Heart right ventricle (tissue), 16 donors: ENCODE measurements at regions not wholly inside any gene's neighbourhood (a gene's known extent, or its start where the extent isn't known, plus 50 kb on each side); places are given as distances from the start of the nearest gene placed in this dataset.

Experiments used
- ATAC-seq, 8 donors: fragments of 200-7000 bp; cut with Tn5 transposase; one replicate each; pipeline ENCODE4 v1.9.1; 2020; ENCODE audit warnings: mild to moderate bottlenecking in 8 of 8, moderate library complexity in 8 of 8, moderate number of reproducible peaks in 1 of 8
- DNase-seq, 2 donors: peaks; one replicate each; pipeline ENCODE4 v3.0.0-alpha.2; 2020
- H3K27ac ChIP-seq, 10 donors: fragments of 200-600 bp; sonication (generic) in 2 of 10; one replicate each; pipeline versions ENCODE4 v1.5.0 to v1.8.0; 2020 to 2022; ENCODE audit warnings: mild to moderate bottlenecking in 3 of 10
- H3K27me3 ChIP-seq, 7 donors: fragments of 200-600 bp; one replicate each; pipeline ENCODE4 v1.8.0; 2021 to 2022; ENCODE audit warnings: mild to moderate bottlenecking in 2 of 7
- H3K36me3 ChIP-seq, 9 donors: fragments of 200-600 bp; sonication (generic) in 1 of 9; one replicate each; pipeline versions ENCODE4 v1.5.0 to v1.8.0; 2020 to 2022; ENCODE audit warnings: mild to moderate bottlenecking in 2 of 9
- H3K4me1 ChIP-seq, 9 donors: fragments of 200-600 bp; sonication (generic) in 1 of 9; one replicate each; pipeline versions ENCODE4 v1.5.0 to v1.8.0; 2020 to 2022; ENCODE audit warnings: mild to moderate bottlenecking in 4 of 9
- H3K4me3 ChIP-seq, 10 donors: fragments of 200-600 bp; sonication (generic) in 2 of 10; one replicate each; pipeline versions ENCODE4 v1.5.0 to v1.8.0; 2020 to 2022; ENCODE audit warnings: mild to moderate bottlenecking in 7 of 10, moderate library complexity in 2 of 10
- H3K9me3 ChIP-seq, 11 donors: fragments of 200-600 bp in 10 of 11; sonication (generic) in 2 of 11; one replicate each; pipeline versions ENCODE4 v1.5.0 to v1.8.0; 2013 to 2022; ENCODE audit warnings: mild to moderate bottlenecking in 2 of 11, control low read depth in 1 of 11, moderate library complexity in 1 of 11
- CTCF ChIP-seq, 9 donors: fragments of 200-600 bp; sonication (generic) in 2 of 9; IDR thresholded peaks; one replicate each; pipeline versions ENCODE4 v1.5.0 to v1.8.0; 2021 to 2022; ENCODE audit warnings: antibody characterized with exemption in 9 of 9, mild to moderate bottlenecking in 5 of 9, moderate library complexity in 1 of 9
- WGBS, 2 donors: extraction: QIAGEN DNeasy Blood & Tissue Kit; methylation state at CpG; one replicate each; pipeline ENCODE4 v1.1.7; 2013; ENCODE audit warnings: inconsistent platforms in 1 of 2; 5-methylcytosine and 5-hydroxymethylcytosine counted together
- intact Hi-C, 10 donors: fragments of 100-400 bp; cut with DNase I; formaldehyde crosslinking; loops; one replicate each; pipeline versions ENCODE4 v1.11.1 to v1.14.2; 2022
- donor health status: Arrhythmogenic right ventricular cardiomyopathy.
- donor health status: ischemic (EF 13 %, LVEDD 7.1; RV severe dilation, severe dysfunction).
- donor health status: healthy with polysubstance abuse.
- donor health status: DM: no; HTN: yes; CAD: no.
- donor health status: DM: no; HTN: no; CAD: no.
- donor health status: ischemic (EF 25% LVEDD 6.9; RV normal size, moderate dysfunction).
- donor health status: ischemic (EF 25% LVEDD 5.7; RV mildly dilated, moderate dysfunction).
- donor health status: healthy.
- donor health status: DM: yes; HTN: yes; CAD: no.
- donor health status: Ischemic cardiomyopathy.
- donor health status: ischemic (EF 35%, LVEDD 5.7; RV mildly dilated, moderate dysfunction).
- donor health status: nonischemic (EF 11% LVEDD 7.7; RV severe dilation, severe dysfunction).
- donor health status: DM: yes; HTN: yes; CAD: no.
- donor health status: PGD.
- donor health status: ischemic (EF 29% LVEDD 5.4; RV normal size, mild dysfunction).
- donor health status: nonischemic (EF 23%, LVEDD 6.1; RV moderate dilation, normal function).

GRCh38 chr12:77253321-77253720 lies 188.0 kb upstream of the E2F7 start:
- Histone ChIP-seq H3K4me3 (no peak overlapping the region), H3K27me3 (no peaks in the 10 kb centered on the region), H3K27ac (no peak overlapping the region), H3K36me3 (no peaks in the 10 kb centered on the region), H3K9me3 (no peaks in the 10 kb centered on the region), H3K4me1 (peaks cover 0 to 4% (median 0%) of the 10 kb centered on the region in 9 donors)
- ATAC-seq (no peak), DNase-seq (no peak)
- TF ChIP-seq CTCF (IDR thresholded peaks at IDR 0.05) = no peak
- intact Hi-C loops = no loop called here
- 89 to 92% methylated on average over 2 of the region's 2 CpGs for WGBS, 2 donors

GRCh38 chr12:77251799-77252198 lies 186.4 kb upstream of the E2F7 start:
- Histone ChIP-seq H3K9me3 (no peaks in the 10 kb centered on the region), H3K4me1 (peaks cover 0 to 7% (median 0%) of the 10 kb centered on the region in 9 donors), H3K4me3 (no peak overlapping the region), H3K36me3 (no peaks in the 10 kb centered on the region), H3K27ac (no peak overlapping the region), H3K27me3 (no peaks in the 10 kb centered on the region)
- no peak for TF ChIP-seq CTCF (IDR thresholded peaks at IDR 0.05)
- WGBS, 2 donors = 90% methylated on average over 2 of the region's 2 CpGs
- no peak for ATAC-seq
- intact Hi-C loops = no loop called here
- no peak for DNase-seq

GRCh38 chr12:77249892-77250291 lies 184.5 kb upstream of the E2F7 start:
- DNase-seq (no peak), ATAC-seq (no peak)
- 98 to 99% methylated on average over 5 of the region's 5 CpGs for WGBS, 2 donors
- Histone ChIP-seq H3K27ac (no peak overlapping the region), H3K9me3 (no peaks in the 10 kb centered on the region), H3K4me1 (peaks cover 0 to 7% (median 0%) of the 10 kb centered on the region in 9 donors), H3K36me3 (no peaks in the 10 kb centered on the region), H3K4me3 (no peak overlapping the region), H3K27me3 (no peaks in the 10 kb centered on the region)
- intact Hi-C loops = no loop called here
- TF ChIP-seq CTCF (IDR thresholded peaks at IDR 0.05) = no peak

GRCh38 chr12:77248036-77248435 lies 182.7 kb upstream of the E2F7 start:
- ATAC-seq = peak in 1 of 8 donors; percentile 16
- H3K27me3 ChIP-seq = no peaks in the 10 kb centered on the region
- H3K27ac ChIP-seq = no peak overlapping the region
- intact Hi-C loops = no loop called here
- 77 to 86% methylated on average over 2 of the region's 2 CpGs for WGBS, 2 donors
- no peak for DNase-seq
- no peaks in the 10 kb centered on the region for H3K36me3 ChIP-seq
- no peak overlapping the region for H3K4me3 ChIP-seq
- no peaks in the 10 kb centered on the region for H3K9me3 ChIP-seq
- H3K4me1 ChIP-seq = peaks cover 0 to 7% (median 0%) of the 10 kb centered on the region in 9 donors
- no peak for TF ChIP-seq CTCF (IDR thresholded peaks at IDR 0.05)
